H7 (cell line): ENCODE measurements at regions not wholly inside any gene's neighbourhood (a gene's known extent, or its start where the extent isn't known, plus 50 kb on each side); places are given as distances from the start of the nearest gene placed in this dataset.
"Not testable (repeated sequence)": the region's sequence is repeated elsewhere in the genome, so short reads cannot be mapped to it uniquely, and the experiment has no call there.

Experiments
- DNase-seq: peaks from one replicate; pipeline ENCODE4 v3.0.0; 2012
- H3K27me3 ChIP-seq: 2 replicates; pipeline ENCODE4 v1.6.0; 2011; ENCODE audit warnings: mild to moderate bottlenecking, low read length; ENCODE audit not compliant: control insufficient read depth, insufficient read depth
- H3K36me3 ChIP-seq: replicated peaks from 2 replicates; pipeline ENCODE4 v1.5.1; 2011; ENCODE audit warnings: low read length; ENCODE audit not compliant: control insufficient read depth, insufficient read depth
- H3K4me3 ChIP-seq: 2 replicates; pipeline ENCODE4 v1.5.1; 2011; ENCODE audit warnings: low read depth, mild to moderate bottlenecking, control low read depth, low read length, moderate library complexity; ENCODE audit not compliant: insufficient read depth

GRCh38 chr6:11462742-11463397 is 74.7 kb upstream of the TMEM170B start:
- no peaks in the 10 kb centered on the region for H3K27me3 ChIP-seq
- H3K4me3 ChIP-seq: no peak overlapping the region
- no peak for DNase-seq
- H3K36me3 ChIP-seq: no peaks in the 10 kb centered on the region

- DNase-seq: no peak
- Histone ChIP-seq H3K27me3 (no peaks in the 10 kb centered on the region), H3K4me3 (no peak overlapping the region), H3K36me3 (no peaks in the 10 kb centered on the region)
Measured at GRCh38 chr6:11460837-11461661, 76.5 kb upstream of the TMEM170B start.

GRCh38 chr6:11460001-11460668 is 77.4 kb upstream of the TMEM170B start:
- H3K4me3 ChIP-seq: no peak overlapping the region
- DNase-seq: no peak
- no peaks in the 10 kb centered on the region for H3K27me3 ChIP-seq
- no peaks in the 10 kb centered on the region for H3K36me3 ChIP-seq

GRCh38 chr6:11459079-11459610 is 78.4 kb upstream of the TMEM170B start:
- H3K27me3 ChIP-seq: no peaks in the 10 kb centered on the region
- no peaks in the 10 kb centered on the region for H3K36me3 ChIP-seq
- no peak overlapping the region for H3K4me3 ChIP-seq
- DNase-seq: no peak

GRCh38 chr6:11458509-11458908 is 79.0 kb upstream of the TMEM170B start:
- no peaks in the 10 kb centered on the region for H3K36me3 ChIP-seq
- no peak overlapping the region for H3K4me3 ChIP-seq
- H3K27me3 ChIP-seq: no peaks in the 10 kb centered on the region
- no peak for DNase-seq

- H3K4me3 ChIP-seq, H3K27me3 ChIP-seq, H3K36me3 ChIP-seq, DNase-seq: not testable (repeated sequence)
Measured at GRCh38 chr6:11457422-11457821, 80.1 kb upstream of the TMEM170B start.

GRCh38 chr6:11452106-11452505 is 85.4 kb upstream of the TMEM170B start:
- H3K36me3 ChIP-seq, DNase-seq, H3K4me3 ChIP-seq, H3K27me3 ChIP-seq: not testable (repeated sequence)

- Histone ChIP-seq H3K27me3 (no peaks in the 10 kb centered on the region), H3K4me3 (no peak overlapping the region), H3K36me3 (no peaks in the 10 kb centered on the region)
- DNase-seq: no peak
Measured at GRCh38 chr6:11450037-11450436, 87.5 kb upstream of the TMEM170B start.

- Histone ChIP-seq H3K4me3 (no peak overlapping the region), H3K27me3 (no peaks in the 10 kb centered on the region), H3K36me3 (no peaks in the 10 kb centered on the region)
- no peak for DNase-seq
Measured at GRCh38 chr6:11449408-11449807, 88.1 kb upstream of the TMEM170B start.

- no peak for DNase-seq
- Histone ChIP-seq H3K27me3 (no peaks in the 10 kb centered on the region), H3K36me3 (no peaks in the 10 kb centered on the region), H3K4me3 (no peak overlapping the region)
Measured at GRCh38 chr6:11448038-11448437, 89.5 kb upstream of the TMEM170B start.

- H3K27me3 ChIP-seq: no peaks in the 10 kb centered on the region
- H3K4me3 ChIP-seq: no peak overlapping the region
- no peaks in the 10 kb centered on the region for H3K36me3 ChIP-seq
- no peak for DNase-seq
Measured at GRCh38 chr6:11447265-11447664, 90.3 kb upstream of the TMEM170B start.

- Histone ChIP-seq H3K27me3 (no peaks in the 10 kb centered on the region), H3K36me3 (no peaks in the 10 kb centered on the region), H3K4me3 (no peak overlapping the region)
- no peak for DNase-seq
Measured at GRCh38 chr6:11445146-11445545, 92.4 kb upstream of the TMEM170B start.

- H3K36me3 ChIP-seq, H3K27me3 ChIP-seq, DNase-seq, H3K4me3 ChIP-seq: not testable (repeated sequence)
Measured at GRCh38 chr6:11443125-11443524, 94.4 kb upstream of the TMEM170B start.

GRCh38 chr6:11442495-11442894 is 95.1 kb upstream of the TMEM170B start:
- no peak for DNase-seq
- no peaks in the 10 kb centered on the region for H3K36me3 ChIP-seq
- no peaks in the 10 kb centered on the region for H3K27me3 ChIP-seq
- no peak overlapping the region for H3K4me3 ChIP-seq

GRCh38 chr6:11439876-11440275 is 97.7 kb upstream of the TMEM170B start:
- no peaks in the 10 kb centered on the region for H3K27me3 ChIP-seq
- no peak overlapping the region for H3K4me3 ChIP-seq
- no peak for DNase-seq
- H3K36me3 ChIP-seq: no peaks in the 10 kb centered on the region
